ENCODE measurements at regions not wholly inside any gene's neighbourhood (a gene's known extent, or its start where the extent isn't known, plus 50 kb on each side); places are given as distances from the start of the nearest gene placed in this dataset.

DNA sequence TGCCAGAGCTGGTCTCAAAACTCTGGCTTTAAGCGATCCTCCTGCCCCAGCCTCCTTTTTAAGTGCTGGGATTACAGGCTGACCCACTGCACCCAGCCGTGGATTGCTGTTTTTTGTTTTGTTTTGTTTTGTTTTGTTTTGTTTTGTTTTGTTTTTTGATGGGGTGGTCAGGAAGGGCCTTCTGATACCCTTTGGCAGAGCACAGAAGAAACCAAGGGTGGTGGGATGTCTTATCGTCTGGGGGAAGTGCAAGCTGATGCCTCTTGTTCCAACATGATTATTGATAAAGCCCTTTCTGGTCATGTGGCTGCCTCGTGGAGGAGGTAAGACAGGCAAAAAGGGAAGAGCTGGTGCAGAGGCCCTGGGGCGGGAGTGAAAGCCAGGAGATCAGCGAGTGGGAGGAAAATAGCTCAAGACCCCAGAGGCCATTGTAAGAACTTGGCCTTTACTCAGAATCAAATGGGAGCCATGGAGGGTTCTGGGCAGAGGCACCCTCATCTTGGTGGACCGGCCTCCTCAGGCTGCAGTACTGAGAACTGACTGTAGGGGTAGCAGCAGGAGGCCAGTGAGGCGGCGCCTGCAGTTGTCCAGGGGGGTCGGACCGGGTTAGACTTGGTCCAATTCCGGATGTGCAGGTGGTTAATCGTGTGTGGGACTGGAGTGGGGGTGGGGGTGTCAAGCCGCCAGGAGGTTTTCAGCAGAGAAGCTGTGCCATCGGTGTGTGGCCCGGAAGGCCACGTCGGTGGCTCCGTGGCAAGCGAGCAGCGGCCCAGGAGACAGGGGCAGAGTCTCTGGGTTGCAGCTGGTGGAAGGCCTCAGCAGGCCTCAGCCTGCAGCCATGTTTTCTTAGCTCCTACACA is 84.4 kb upstream of the GSE1 start:
- TF ChIP-seq EZH2 (IDR thresholded peaks at IDR 0.05; ENCODE audit: insufficient read depth, poor library complexity, severe bottlenecking) (no peak), EZH2phosphoT487 (IDR thresholded peaks at IDR 0.05; ENCODE audit: insufficient read depth, low read depth) (no peak)
